HepG2 (cell line): ENCODE measurements at regions not wholly inside any gene's neighbourhood (a gene's known extent, or its start where the extent isn't known, plus 50 kb on each side); places are given as distances from the start of the nearest gene placed in this dataset.
A peak's percentile ranks its signal among the peaks of the same experiment; 100 is the strongest.

ENCODE experiments used
- CHCHD3 ChIP-seq: sonication (generic); formaldehyde crosslinking; IDR thresholded peaks from 2 replicates; pipeline ENCODE4 v1.8.0; 2022; ENCODE audit warnings: mild to moderate bottlenecking, missing genetic modification reagents, moderate library complexity
- DPF2 ChIP-seq: sonication (generic); formaldehyde crosslinking; IDR thresholded peaks from 2 replicates; pipeline ENCODE4 v1.4.0; 2020; ENCODE audit warnings: mild to moderate bottlenecking, low read depth, missing genetic modification reagents, borderline replicate concordance
- FOXC1 ChIP-seq: sonication (generic); formaldehyde crosslinking; IDR thresholded peaks from 2 replicates; pipeline ENCODE4 v1.8.0; 2022; ENCODE audit warnings: mild to moderate bottlenecking, missing genetic modification reagents, borderline replicate concordance
- HDAC1 ChIP-seq: sonication (generic); formaldehyde crosslinking; IDR thresholded peaks from 2 replicates; pipeline ENCODE4 v1.5.1; 2020; ENCODE audit warnings: mild to moderate bottlenecking, missing genetic modification reagents
- JARID2 ChIP-seq: sonication (generic); formaldehyde crosslinking; IDR thresholded peaks from 2 replicates; pipeline ENCODE4 v1.8.1; 2023; ENCODE audit warnings: missing genetic modification reagents, inconsistent platforms; ENCODE audit not compliant: insufficient replicate concordance
- KMT2A ChIP-seq: sonication (generic); formaldehyde crosslinking; IDR thresholded peaks from 2 replicates; pipeline ENCODE4 v1.4.0; 2020; ENCODE audit warnings: missing genetic modification reagents
- MXI1 ChIP-seq: IDR thresholded peaks from 3 replicates; pipeline ENCODE4 v1.6.1; 2012; ENCODE audit warnings: low read depth, low read length, inconsistent platforms, borderline replicate concordance
- NFIC ChIP-seq: IDR thresholded peaks from 2 replicates; pipeline ENCODE4 v1.6.1; 2012; ENCODE audit warnings: mild to moderate bottlenecking, low read length, inconsistent platforms
- NFKB2 ChIP-seq: sonication (generic); formaldehyde crosslinking; IDR thresholded peaks from 2 replicates; pipeline ENCODE4 v1.4.0; 2020; ENCODE audit warnings: missing genetic modification reagents, borderline replicate concordance
- NR2F1 ChIP-seq, 2 experiments: fragments of 450-650 bp in 1 of 2; formaldehyde crosslinking in 1 of 2; IDR thresholded peaks; 2 replicates each; pipeline versions ENCODE4 v1.5.0 to v1.6.1; 2016 to 2020; ENCODE audit warnings: mild to moderate bottlenecking in 1 of 2, missing compliant biosample characterization in 1 of 2, missing genetic modification reagents in 1 of 2, moderate library complexity in 1 of 2
- PPARG ChIP-seq: conservative IDR thresholded peaks from 2 replicates; pipeline ENCODE4 v1.6.1; 2016; ENCODE audit warnings: missing biosample characterization, missing genetic modification reagents
- RFXAP ChIP-seq: sonication (generic); formaldehyde crosslinking; IDR thresholded peaks from 2 replicates; pipeline ENCODE4 v1.4.0; 2020; ENCODE audit warnings: missing genetic modification reagents, borderline replicate concordance
- RORA ChIP-seq: sonication (generic); formaldehyde crosslinking; IDR thresholded peaks from 2 replicates; pipeline ENCODE4 v1.5.0; 2020; ENCODE audit warnings: mild to moderate bottlenecking, missing genetic modification reagents, moderate library complexity
- SCMH1 ChIP-seq: sonication (generic); formaldehyde crosslinking; IDR thresholded peaks from 2 replicates; pipeline ENCODE4 v1.9.0; 2021; ENCODE audit warnings: missing genetic modification reagents, mild to moderate bottlenecking, borderline replicate concordance
- UBTF ChIP-seq: sonication (generic); formaldehyde crosslinking; IDR thresholded peaks from 2 replicates; pipeline ENCODE4 v1.4.0; 2020; ENCODE audit warnings: mild to moderate bottlenecking, missing genetic modification reagents
- ZNF646 ChIP-seq: sonication (generic); formaldehyde crosslinking; IDR thresholded peaks from 2 replicates; pipeline ENCODE4 v1.9.0; 2021; ENCODE audit warnings: mild to moderate bottlenecking, missing genetic modification reagents
- ZSCAN9 ChIP-seq: IDR thresholded peaks from 2 replicates; pipeline ENCODE4 v1.6.1; 2016; ENCODE audit warnings: borderline replicate concordance
- TF ChIP-seq, protein P1 (sequence below): sonication (generic); formaldehyde crosslinking; IDR thresholded peaks from 2 replicates; pipeline ENCODE4 v1.4.0; 2020; ENCODE audit warnings: mild to moderate bottlenecking, missing genetic modification reagents
- TF ChIP-seq, protein P2 (sequence below): sonication (generic); formaldehyde crosslinking; IDR thresholded peaks from 2 replicates; pipeline ENCODE4 v1.4.0; 2020; ENCODE audit warnings: missing genetic modification reagents, mild to moderate bottlenecking, borderline replicate concordance

DNA sequence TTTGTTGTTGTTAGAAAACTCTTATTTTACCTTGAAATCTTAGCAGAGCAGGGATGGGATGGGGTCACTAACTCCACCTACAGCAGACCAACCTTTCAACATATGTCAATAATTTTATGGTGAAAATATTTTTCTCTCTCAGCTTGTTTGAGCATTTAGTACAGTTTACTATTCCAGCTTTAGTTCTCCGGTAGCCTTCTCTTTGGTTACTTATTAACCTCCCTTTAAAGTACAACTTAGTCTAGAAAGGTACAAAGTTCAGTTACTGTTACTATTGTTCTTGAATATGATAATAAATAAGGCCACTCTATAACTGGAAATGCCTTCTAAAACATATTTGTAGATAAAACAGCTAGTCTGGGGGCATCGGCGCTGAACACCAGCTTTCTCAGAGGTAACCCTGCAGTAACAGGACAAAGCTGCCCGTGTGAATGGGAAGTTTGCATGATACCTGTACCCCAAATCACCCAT lies 233.3 kb downstream of the PCSK1 start (continued):
- TF ChIP-seq ZNF646 (CRISPR knock-in tag) (no peak), NFIC (peak; percentile 79; the same call in 1 of the 2 replicates), HDAC1 (CRISPR knock-in tag) (peak; percentile 35; the same call in 1 of the 2 replicates), KMT2A (CRISPR knock-in tag) (no peak), UBTF (CRISPR knock-in tag) (no peak), NFKB2 (CRISPR knock-in tag) (no peak), FOXC1 (CRISPR knock-in tag) (no peak), MXI1 (no peak; the same call in 2 of the 3 replicates), RORA (no peak), RFXAP (CRISPR knock-in tag) (no peak), SCMH1 (CRISPR knock-in tag) (no peak), DPF2 (CRISPR knock-in tag) (peak; percentile 43; the same call in 1 of the 2 replicates), CHCHD3 (CRISPR knock-in tag) (no peak), ZSCAN9 (CRISPR knock-in tag) (no peak), JARID2 (CRISPR knock-in tag) (no peak), NR2F1 (CRISPR knock-in tag; IDR thresholded peaks at IDR 0.05) (no peak), PPARG (CRISPR knock-in tag) (no peak)
- TF ChIP-seq, protein P1, sequence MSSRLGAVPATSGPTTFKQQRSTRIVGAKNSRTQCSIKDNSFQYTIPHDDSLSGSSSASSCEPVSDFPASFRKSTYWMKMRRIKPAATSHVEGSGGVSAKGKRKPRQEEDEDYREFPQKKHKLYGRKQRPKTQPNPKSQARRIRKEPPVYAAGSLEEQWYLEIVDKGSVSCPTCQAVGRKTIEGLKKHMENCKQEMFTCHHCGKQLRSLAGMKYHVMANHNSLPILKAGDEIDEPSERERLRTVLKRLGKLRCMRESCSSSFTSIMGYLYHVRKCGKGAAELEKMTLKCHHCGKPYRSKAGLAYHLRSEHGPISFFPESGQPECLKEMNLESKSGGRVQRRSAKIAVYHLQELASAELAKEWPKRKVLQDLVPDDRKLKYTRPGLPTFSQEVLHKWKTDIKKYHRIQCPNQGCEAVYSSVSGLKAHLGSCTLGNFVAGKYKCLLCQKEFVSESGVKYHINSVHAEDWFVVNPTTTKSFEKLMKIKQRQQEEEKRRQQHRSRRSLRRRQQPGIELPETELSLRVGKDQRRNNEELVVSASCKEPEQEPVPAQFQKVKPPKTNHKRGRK, result no peak
- TF ChIP-seq, protein P2, sequence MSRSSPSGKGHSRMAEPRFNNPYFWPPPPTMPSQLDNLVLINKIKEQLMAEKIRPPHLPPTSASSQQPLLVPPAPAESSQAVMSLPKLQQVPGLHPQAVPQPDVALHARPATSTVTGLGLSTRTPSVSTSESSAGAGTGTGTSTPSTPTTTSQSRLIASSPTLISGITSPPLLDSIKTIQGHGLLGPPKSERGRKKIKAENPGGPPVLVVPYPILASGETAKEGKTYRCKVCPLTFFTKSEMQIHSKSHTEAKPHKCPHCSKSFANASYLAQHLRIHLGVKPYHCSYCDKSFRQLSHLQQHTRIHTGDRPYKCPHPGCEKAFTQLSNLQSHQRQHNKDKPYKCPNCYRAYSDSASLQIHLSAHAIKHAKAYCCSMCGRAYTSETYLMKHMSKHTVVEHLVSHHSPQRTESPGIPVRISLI (CRISPR knock-in tag), result peak; percentile 23; the same call in 1 of the 2 replicates
